HG03558 (cell line): ENCODE measurements at regions not wholly inside any gene's neighbourhood (a gene's known extent, or its start where the extent isn't known, plus 50 kb on each side); places are given as distances from the start of the nearest gene placed in this dataset.
"Not testable (repeated sequence)": the region's sequence is repeated elsewhere in the genome, so short reads cannot be mapped to it uniquely, and the experiment has no call there.

Source experiments
- ATAC-seq: cut with Tn5 transposase; IDR thresholded peaks from one replicate; pipeline ENCODE4 v1.9.1; 2021; ENCODE audit warnings: moderate number of reproducible peaks; ENCODE audit not compliant: unreplicated experiment; ENCODE audit errors: extremely low read depth

GRCh38 chr1:184823080-184823479 lies 68.4 kb upstream of the EDEM3 start:
- ATAC-seq, result no peak

DNA sequence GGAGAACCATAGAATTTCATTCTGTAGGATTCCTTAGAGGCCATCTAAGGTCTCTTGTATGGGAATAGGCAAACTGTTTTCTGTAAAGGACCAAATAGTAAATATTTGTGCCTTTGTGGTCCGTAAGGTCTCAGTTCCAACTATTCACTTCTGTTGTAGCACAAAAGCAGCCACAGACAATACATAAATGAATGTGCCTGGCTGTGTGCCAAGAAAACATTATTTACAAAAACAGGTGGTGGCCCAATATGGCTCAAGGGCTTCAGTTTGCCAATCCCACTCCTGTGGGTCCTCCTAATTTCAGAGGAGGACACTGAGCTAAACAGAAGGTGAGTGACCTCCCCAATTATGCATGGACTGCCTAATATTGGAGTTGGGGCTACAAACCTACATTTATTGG lies 67.6 kb upstream of the EDEM3 start:
- no peak for ATAC-seq

DNA sequence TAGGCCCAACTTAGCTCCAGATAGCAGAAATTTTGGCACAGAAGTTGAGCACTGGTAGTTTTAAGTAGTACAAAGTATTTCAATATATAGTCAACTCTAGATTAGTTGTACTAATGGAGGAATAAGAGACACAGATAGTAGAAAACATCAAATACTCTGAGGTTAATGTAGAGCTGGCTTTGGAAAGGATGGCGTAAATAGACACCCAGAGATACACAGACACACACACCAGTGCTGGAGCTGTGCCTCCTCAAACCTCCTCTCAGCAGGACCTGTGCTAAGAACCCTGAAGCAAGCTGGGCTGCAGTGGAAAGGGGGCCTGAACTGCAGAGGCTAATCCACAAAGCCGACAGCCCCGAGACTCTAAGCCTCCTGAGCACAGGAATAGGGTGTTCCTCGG lies 67.0 kb upstream of the EDEM3 start:
- no peak for ATAC-seq

DNA sequence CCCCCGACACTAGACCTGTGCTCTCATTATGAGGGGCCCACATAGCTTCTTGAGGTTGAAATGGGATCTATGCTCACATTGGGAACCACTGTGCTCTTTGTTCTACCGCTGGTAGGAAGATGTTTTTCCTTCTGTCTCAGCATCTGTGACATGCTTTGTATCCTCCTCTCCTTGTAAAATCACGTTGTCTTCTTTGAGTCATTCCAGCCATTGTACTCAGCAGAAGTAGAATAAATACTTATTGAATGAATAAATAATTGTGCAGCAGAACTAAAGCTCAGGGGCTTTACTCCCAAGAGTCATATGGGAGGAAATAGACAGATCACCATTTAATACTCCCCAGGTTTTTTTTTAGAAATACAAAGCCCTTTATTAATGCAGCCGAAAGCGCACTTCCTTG lies 66.3 kb upstream of the EDEM3 start:
- ATAC-seq, result no peak

GRCh38 chr1:184820218-184820750 lies 65.6 kb upstream of the EDEM3 start:
- no peak for ATAC-seq

- ATAC-seq, result no peak
These were observed 64.0 kb upstream of the EDEM3 start for GRCh38 chr1:184818646-184819045.

DNA sequence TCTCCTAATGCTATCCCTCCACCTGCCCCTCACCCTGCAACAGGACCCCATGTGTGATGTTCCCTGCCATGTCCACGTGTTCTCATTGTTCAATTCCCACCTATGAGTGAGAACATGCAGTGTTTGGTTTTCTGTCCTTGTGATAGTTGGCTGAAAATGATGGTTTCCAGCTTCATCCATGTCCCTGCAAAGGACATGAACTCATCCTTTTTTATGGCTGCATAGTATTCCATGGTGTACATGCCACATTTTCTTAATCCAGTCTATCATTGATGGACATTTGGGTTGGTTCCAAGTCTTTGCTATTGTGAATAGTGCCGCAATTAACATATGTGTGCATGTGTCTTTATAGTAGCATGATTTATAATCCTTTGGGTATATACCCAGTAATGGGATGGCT lies 62.3 kb upstream of the EDEM3 start:
- not testable (repeated sequence) for ATAC-seq

DNA sequence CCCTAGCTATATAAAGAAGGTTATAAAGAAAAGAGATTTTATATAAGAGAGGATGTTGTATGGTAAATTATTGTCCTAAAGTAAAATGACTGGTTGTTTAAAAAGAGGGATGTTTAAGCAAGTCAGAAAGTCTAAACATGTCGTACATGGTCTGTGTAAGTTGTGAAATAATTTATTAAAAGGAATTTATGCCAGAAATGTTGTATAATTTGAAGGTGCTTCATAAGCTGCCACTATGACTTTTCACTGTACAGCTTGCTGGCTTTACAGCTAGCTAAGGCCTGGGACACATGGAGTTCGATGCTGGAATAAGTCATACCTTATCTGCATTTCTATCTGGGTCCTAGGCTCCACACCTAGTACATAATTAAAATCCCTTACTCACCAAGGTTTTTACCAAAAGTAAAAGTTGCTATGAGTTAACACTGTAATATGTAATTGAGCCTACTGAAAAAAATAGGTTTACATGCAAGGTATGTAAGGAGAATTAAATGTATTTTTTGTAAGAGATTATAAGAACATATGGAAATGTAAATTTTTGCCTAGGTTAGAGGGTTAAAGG lies 59.0 kb upstream of the EDEM3 start:
- no peak for ATAC-seq

DNA sequence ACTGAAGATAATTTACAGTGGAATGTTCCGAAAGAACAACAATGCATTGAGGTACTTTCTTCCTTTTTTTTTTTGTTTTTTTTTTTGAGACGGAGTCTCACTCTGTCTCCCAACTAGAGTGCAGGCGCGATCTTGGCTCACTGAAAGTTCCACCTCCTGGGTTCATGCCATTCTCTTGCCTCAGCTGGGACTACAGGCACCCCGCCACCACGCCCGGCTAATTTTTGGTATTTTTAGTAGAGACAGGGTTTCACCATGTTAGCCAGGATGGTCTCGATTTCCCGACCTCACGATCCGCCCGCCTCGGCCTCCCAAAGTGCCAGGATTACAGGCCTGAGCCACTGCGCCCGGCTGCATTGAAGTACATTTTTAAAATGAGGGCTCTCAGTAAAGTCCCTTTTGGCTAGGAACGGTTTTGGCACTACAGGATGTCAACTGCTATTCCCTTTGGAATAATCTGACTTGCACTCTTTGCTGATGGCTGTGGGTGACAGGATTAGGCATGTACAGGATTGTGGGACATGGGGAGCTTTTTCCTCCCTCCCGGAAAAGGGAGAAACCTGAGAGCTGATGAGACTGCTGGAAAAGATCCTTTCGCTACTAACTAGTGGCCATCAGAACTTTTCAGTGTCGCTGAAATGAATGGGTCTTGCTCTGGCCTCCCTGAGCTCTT lies 56.9 kb upstream of the EDEM3 start:
- no peak for ATAC-seq

DNA sequence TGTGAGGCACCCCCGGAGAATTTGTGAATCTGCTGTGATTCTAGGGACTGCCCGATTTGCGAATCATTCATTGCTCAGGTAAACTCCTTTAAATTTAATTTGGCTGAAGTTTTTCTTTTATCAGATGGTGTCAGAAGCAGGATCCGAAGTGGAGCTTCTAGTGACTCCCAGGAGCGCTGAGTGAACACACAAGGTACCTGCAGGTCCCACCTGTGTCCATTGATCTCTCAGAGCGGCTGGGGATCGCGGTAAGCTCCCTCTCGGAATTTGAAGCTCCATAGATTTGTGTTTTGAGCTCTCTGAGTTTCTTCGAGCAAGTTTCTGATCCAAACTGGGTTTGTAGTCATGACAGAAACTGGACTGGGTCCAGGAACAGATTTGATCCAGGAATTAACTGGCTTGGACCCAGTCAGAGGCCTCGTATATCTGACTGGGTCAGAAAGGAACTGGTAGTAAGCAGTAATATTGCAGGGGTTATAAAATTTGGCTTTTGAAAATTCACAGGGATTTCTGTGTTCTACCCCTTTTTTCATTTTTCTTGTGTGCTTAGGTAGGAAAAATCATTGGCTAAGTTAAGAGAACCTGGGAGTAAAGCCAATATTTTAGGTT lies 56.2 kb upstream of the EDEM3 start:
- no peak for ATAC-seq

DNA sequence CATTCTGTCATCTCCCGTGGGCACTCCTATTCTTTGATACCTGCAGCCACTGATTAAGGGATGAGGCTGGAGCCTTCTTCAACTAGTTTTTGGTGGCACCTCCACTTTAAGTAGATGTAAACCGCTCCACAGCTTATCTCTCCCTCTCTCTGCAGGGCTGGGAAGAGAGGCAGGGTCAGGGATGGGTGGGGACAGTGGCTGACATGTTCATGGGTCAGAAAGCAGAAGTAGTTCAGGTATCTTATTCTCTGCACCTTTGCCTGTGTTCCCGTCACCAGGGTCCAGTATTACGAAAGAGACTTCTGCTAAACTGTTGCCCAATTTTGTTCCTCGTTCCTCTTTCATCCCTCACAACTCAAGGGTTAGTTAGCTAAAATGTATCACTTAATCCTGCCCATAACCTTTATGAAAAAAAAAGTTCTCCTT lies 51.7 kb upstream of the EDEM3 start:
- no peak for ATAC-seq

- peak; percentile 60 for ATAC-seq
These were observed 51.1 kb upstream of the EDEM3 start for GRCh38 chr1:184805667-184806295.
